ENCODE measurements at regions not wholly inside any gene's neighbourhood (a gene's known extent, or its start where the extent isn't known, plus 50 kb on each side); places are given as distances from the start of the nearest gene placed in this dataset.

DNA sequence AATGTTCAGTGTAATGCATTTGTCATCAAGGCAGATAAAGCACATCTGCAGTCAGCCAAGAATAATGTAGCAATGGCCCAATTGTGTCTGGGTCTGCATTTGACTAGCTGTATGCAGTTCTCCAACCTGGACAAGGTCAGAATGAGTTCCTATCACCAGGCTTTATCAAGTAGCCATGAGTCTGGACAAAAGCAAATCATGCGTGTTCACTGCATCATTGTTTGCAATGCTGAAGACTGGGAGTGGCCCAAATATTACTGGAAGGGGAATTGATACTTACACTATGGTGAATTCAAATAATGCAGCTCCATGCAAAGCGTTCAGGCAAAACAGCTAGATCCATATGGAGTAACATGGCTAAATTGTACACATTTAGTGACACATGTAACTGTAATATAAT, 250.9 kb downstream of the TOX3 start:
- TF ChIP-seq, protein P1, sequence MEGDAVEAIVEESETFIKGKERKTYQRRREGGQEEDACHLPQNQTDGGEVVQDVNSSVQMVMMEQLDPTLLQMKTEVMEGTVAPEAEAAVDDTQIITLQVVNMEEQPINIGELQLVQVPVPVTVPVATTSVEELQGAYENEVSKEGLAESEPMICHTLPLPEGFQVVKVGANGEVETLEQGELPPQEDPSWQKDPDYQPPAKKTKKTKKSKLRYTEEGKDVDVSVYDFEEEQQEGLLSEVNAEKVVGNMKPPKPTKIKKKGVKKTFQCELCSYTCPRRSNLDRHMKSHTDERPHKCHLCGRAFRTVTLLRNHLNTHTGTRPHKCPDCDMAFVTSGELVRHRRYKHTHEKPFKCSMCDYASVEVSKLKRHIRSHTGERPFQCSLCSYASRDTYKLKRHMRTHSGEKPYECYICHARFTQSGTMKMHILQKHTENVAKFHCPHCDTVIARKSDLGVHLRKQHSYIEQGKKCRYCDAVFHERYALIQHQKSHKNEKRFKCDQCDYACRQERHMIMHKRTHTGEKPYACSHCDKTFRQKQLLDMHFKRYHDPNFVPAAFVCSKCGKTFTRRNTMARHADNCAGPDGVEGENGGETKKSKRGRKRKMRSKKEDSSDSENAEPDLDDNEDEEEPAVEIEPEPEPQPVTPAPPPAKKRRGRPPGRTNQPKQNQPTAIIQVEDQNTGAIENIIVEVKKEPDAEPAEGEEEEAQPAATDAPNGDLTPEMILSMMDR (IDR thresholded peaks at IDR 0.05 in 8 of 11, conservative IDR thresholded peaks at IDR 0.05 in 3 of 11) = no peak
- TF ChIP-seq POLR2A (IDR thresholded peaks at IDR 0.05) = no peak
